SK-N-SH treated with all-trans-retinoic acid at 6 μM for 48 hours (cell line): ENCODE measurements at regions not wholly inside any gene's neighbourhood (a gene's known extent, or its start where the extent isn't known, plus 50 kb on each side); places are given as distances from the start of the nearest gene placed in this dataset.

Source experiments
- ATAC-seq: fragments of 200-7000 bp; cut with Tn5 transposase; 3 replicates; pipeline ENCODE4 v1.9.1; 2020; ENCODE audit warnings: mild to moderate bottlenecking, moderate library complexity
- BACH2 ChIP-seq: fragments of 250-450 bp; sonication (Bioruptor Pico); IDR thresholded peaks from 2 replicates; pipeline ENCODE4 v1.9.0; 2021; ENCODE audit warnings: mild to moderate bottlenecking, borderline replicate concordance
- CREB5 ChIP-seq: fragments of 250-450 bp; sonication (Bioruptor Pico); IDR thresholded peaks from 2 replicates; pipeline ENCODE4 v1.5.1; 2020; ENCODE audit warnings: low read depth, mild to moderate bottlenecking, moderate library complexity
- CSDC2 ChIP-seq: fragments of 250-450 bp; sonication (Bioruptor Pico); IDR thresholded peaks from 2 replicates; pipeline ENCODE4 v1.5.0; 2020; ENCODE audit warnings: mild to moderate bottlenecking, moderate library complexity
- CSRNP3 ChIP-seq: fragments of 250-450 bp; sonication (Bioruptor Pico); IDR thresholded peaks from 2 replicates; pipeline ENCODE4 v1.5.1; 2021; ENCODE audit warnings: mild to moderate bottlenecking, moderate library complexity
- ESRRG ChIP-seq: fragments of 250-450 bp; sonication (Bioruptor Pico); IDR thresholded peaks from 2 replicates; pipeline ENCODE4 v1.6.1; 2021; ENCODE audit warnings: mild to moderate bottlenecking
- ISL1 ChIP-seq: fragments of 250-450 bp; sonication (Bioruptor Pico); IDR thresholded peaks from 2 replicates; pipeline ENCODE4 v2.1.2; 2022; ENCODE audit warnings: mild to moderate bottlenecking, moderate library complexity
- OSR1 ChIP-seq: fragments of 250-450 bp; sonication (Bioruptor Pico); IDR thresholded peaks from 2 replicates; pipeline ENCODE4 v1.8.0; 2022; ENCODE audit warnings: moderate library complexity, mild to moderate bottlenecking, inconsistent platforms
- PATZ1 ChIP-seq: fragments of 250-450 bp; sonication (Bioruptor Pico); IDR thresholded peaks from 2 replicates; pipeline ENCODE4 v1.8.0; 2020; ENCODE audit warnings: mild to moderate bottlenecking, moderate library complexity, borderline replicate concordance
- POU6F1 ChIP-seq: fragments of 250-450 bp; sonication (Bioruptor Pico); IDR thresholded peaks from 2 replicates; pipeline ENCODE4 v1.8.0; 2021; ENCODE audit warnings: low read depth, mild to moderate bottlenecking, moderate library complexity, borderline replicate concordance
- RARB ChIP-seq: fragments of 250-450 bp; sonication (Bioruptor Pico); IDR thresholded peaks from 2 replicates; pipeline ENCODE4 v1.8.0; 2021; ENCODE audit warnings: mild to moderate bottlenecking, moderate library complexity
- SNAI2 ChIP-seq: fragments of 250-450 bp; sonication (Bioruptor Pico); IDR thresholded peaks from 2 replicates; pipeline ENCODE4 v1.5.0; 2020; ENCODE audit warnings: mild to moderate bottlenecking, moderate library complexity
- TCF4 ChIP-seq: fragments of 250-450 bp; sonication (Bioruptor Pico); IDR thresholded peaks from 2 replicates; pipeline ENCODE4 v1.8.0; 2021; ENCODE audit warnings: mild to moderate bottlenecking, moderate library complexity, borderline replicate concordance
- TOX ChIP-seq: fragments of 250-450 bp; sonication (Bioruptor Pico); IDR thresholded peaks from 2 replicates; pipeline ENCODE4 v1.8.0; 2021; ENCODE audit warnings: mild to moderate bottlenecking, moderate library complexity, borderline replicate concordance
- TSHZ2 ChIP-seq: fragments of 250-450 bp; sonication (Bioruptor Pico); IDR thresholded peaks from 2 replicates; pipeline ENCODE4 v1.5.0; 2020; ENCODE audit warnings: mild to moderate bottlenecking, moderate library complexity
- ZC3H10 ChIP-seq: fragments of 250-450 bp; sonication (Bioruptor Pico); IDR thresholded peaks from 2 replicates; pipeline ENCODE4 v1.5.1; 2021; ENCODE audit warnings: mild to moderate bottlenecking, moderate library complexity
- ZFP3 ChIP-seq: fragments of 250-450 bp; sonication (Bioruptor Pico); IDR thresholded peaks from 2 replicates; pipeline ENCODE4 v1.5.0; 2020; ENCODE audit warnings: mild to moderate bottlenecking, moderate library complexity
- ZNF565 ChIP-seq: fragments of 450-650 bp; formaldehyde crosslinking; conservative IDR thresholded peaks from 2 replicates; pipeline ENCODE4 v1.5.0; 2020; ENCODE audit warnings: low read depth, mild to moderate bottlenecking, moderate library complexity
- ZNF70 ChIP-seq: fragments of 450-650 bp; formaldehyde crosslinking; IDR thresholded peaks from 2 replicates; pipeline ENCODE4 v1.5.0; 2020; ENCODE audit warnings: mild to moderate bottlenecking, moderate library complexity
- ZNF8 ChIP-seq: fragments of 450-650 bp; formaldehyde crosslinking; IDR thresholded peaks from 2 replicates; pipeline ENCODE4 v1.5.0; 2020; ENCODE audit warnings: mild to moderate bottlenecking, moderate library complexity

GRCh38 chr2:22882011-22882410 lies 503.0 kb upstream of the KLHL29 start:
- ATAC-seq = no peak

GRCh38 chr2:22882643-22883042 lies 502.3 kb upstream of the KLHL29 start:
- TF ChIP-seq CREB5 (CRISPR knock-in tag) = no peak
- no peak for TF ChIP-seq ZNF70 (CRISPR knock-in tag)
- ATAC-seq = no peak

More at GRCh38 chr2:22882011-22882410, 503.0 kb upstream of the KLHL29 start:
- TF ChIP-seq ZNF565 (CRISPR knock-in tag) (no peak), ESRRG (no peak), SNAI2 (CRISPR knock-in tag) (no peak), CSDC2 (no peak), BACH2 (CRISPR knock-in tag) (no peak)

GRCh38 chr2:22883054-22883453 lies 501.9 kb upstream of the KLHL29 start:
- TF ChIP-seq ZC3H10 (CRISPR knock-in tag) = no peak
- TF ChIP-seq TOX (CRISPR knock-in tag) = no peak
- TF ChIP-seq RARB (CRISPR knock-in tag) = no peak
- no peak for TF ChIP-seq PATZ1 (CRISPR knock-in tag)
- no peak for TF ChIP-seq CREB5 (CRISPR knock-in tag)
- TF ChIP-seq ISL1 (CRISPR knock-in tag) = no peak
- no peak for TF ChIP-seq CSRNP3 (CRISPR knock-in tag)
- TF ChIP-seq BACH2 (CRISPR knock-in tag) = no peak
- TF ChIP-seq TSHZ2 (CRISPR knock-in tag) = no peak
- no peak for TF ChIP-seq SNAI2 (CRISPR knock-in tag)
- TF ChIP-seq POU6F1 (CRISPR knock-in tag) = no peak
- no peak for TF ChIP-seq OSR1 (CRISPR knock-in tag)
- no peak for ATAC-seq

- no peak for ATAC-seq
- TF ChIP-seq SNAI2 (CRISPR knock-in tag) (no peak), TCF4 (CRISPR knock-in tag) (no peak), ZNF8 (CRISPR knock-in tag) (no peak), CSRNP3 (CRISPR knock-in tag) (no peak), ISL1 (CRISPR knock-in tag) (no peak), CSDC2 (no peak), ZFP3 (CRISPR knock-in tag) (no peak), ZNF565 (CRISPR knock-in tag) (no peak)
- TF ChIP-seq, all 23 proteins: peak for 0
Observed at GRCh38 chr2:22885245-22885644, 499.7 kb upstream of the KLHL29 start.
